ENCODE measurements at regions not wholly inside any gene's neighbourhood (a gene's known extent, or its start where the extent isn't known, plus 50 kb on each side); places are given as distances from the start of the nearest gene placed in this dataset.

GRCh38 chr10:59106441-59106840, 70.0 kb upstream of the PHYHIPL start:
- Mint-ChIP-seq H3K27me3 (no peaks in the 10 kb centered on the region), H3K4me3 (no peak overlapping the region), H3K27ac (no peak overlapping the region), H3K9me3 (ENCODE audit: insufficient read depth) (no peaks in the 10 kb centered on the region), H3K4me1 (no peaks in the 10 kb centered on the region)
- Histone ChIP-seq H3K4me2 (replicated peaks; ENCODE audit: low read depth, low read length, poor library complexity, severe bottlenecking) (no peak overlapping the region), H3K79me2 (ENCODE audit: control insufficient read depth, insufficient read depth, low read length) (no peaks in the 10 kb centered on the region), H3K27ac (ENCODE audit: low read length in 2 of 2) (no peak overlapping the region), H3K9ac (ENCODE audit: low read length) (no peak overlapping the region), H3K4me1 (ENCODE audit: control insufficient read depth in 2 of 2, insufficient read depth in 2 of 2, low read length in 2 of 2) (no peaks in the 10 kb centered on the region), H3K9me3 (ENCODE audit: control extremely low read depth in 1 of 3, control insufficient read depth in 2 of 3, insufficient read depth in 1 of 3, low read length in 2 of 3) (no peaks in the 10 kb centered on the region), H2AFZ (ENCODE audit: insufficient read depth, low read depth, low read length, poor library complexity, severe bottlenecking) (no peak overlapping the region), H3K27me3 (replicated peaks in 1 of 4; ENCODE audit: control extremely low read depth in 1 of 4, control insufficient read depth in 3 of 4, insufficient read depth in 4 of 4, low read length in 3 of 4) (no peaks in the 10 kb centered on the region), H3K36me3 (replicated peaks in 1 of 2; ENCODE audit: control extremely low read depth in 1 of 2, control insufficient read depth in 1 of 2, extremely low read depth in 1 of 2, insufficient read depth in 2 of 2, low read length in 1 of 2) (no peaks in the 10 kb centered on the region), H4K20me1 (ENCODE audit: control insufficient read depth, insufficient read depth, low read length, poor library complexity, severe bottlenecking) (no peaks in the 10 kb centered on the region), H3K4me3 (ENCODE audit: control extremely low read depth in 1 of 5, extremely low read depth in 1 of 5, insufficient read depth in 1 of 5, low read depth in 2 of 5, low read length in 4 of 5) (no peak overlapping the region)
- TF ChIP-seq CTCF (IDR thresholded peaks at IDR 0.05) (no peak), EZH2 (IDR thresholded peaks at IDR 0.05; ENCODE audit: borderline replicate concordance, insufficient read depth, low read depth, low read length, poor library complexity, severe bottlenecking) (no peak)
- DNase-seq (no peak), ATAC-seq (ENCODE audit: low read depth) (no peak)
- CTCF ChIA-PET, result no interaction called here
- no CpG with 5 or more reads among the region's 1 CpG for WGBS (ENCODE audit: insufficient coverage)
- intact Hi-C loops (cut with micrococcal nuclease), result no loop called here
- POLR2A ChIA-PET, result no interaction called here

GRCh38 chr10:59107147-59107546, 69.3 kb upstream of the PHYHIPL start:
- Mint-ChIP-seq H3K9me3 (ENCODE audit: insufficient read depth) (no peaks in the 10 kb centered on the region), H3K4me3 (no peak overlapping the region), H3K27me3 (no peaks in the 10 kb centered on the region), H3K4me1 (no peaks in the 10 kb centered on the region), H3K27ac (no peak overlapping the region)
- DNase-seq (no peak), ATAC-seq (ENCODE audit: low read depth) (no peak)
- H3K4me1 ChIP-seq (ENCODE audit: control insufficient read depth in 2 of 2, insufficient read depth in 2 of 2, low read length in 2 of 2), result no peaks in the 10 kb centered on the region
- H3K4me2 ChIP-seq (replicated peaks; ENCODE audit: low read depth, low read length, poor library complexity, severe bottlenecking), result no peak overlapping the region
- H3K9me3 ChIP-seq (ENCODE audit: control extremely low read depth in 1 of 3, control insufficient read depth in 2 of 3, insufficient read depth in 1 of 3, low read length in 2 of 3), result no peaks in the 10 kb centered on the region
- POLR2A ChIA-PET, result no interaction called here
- intact Hi-C loops (cut with micrococcal nuclease), result no loop called here
- H3K79me2 ChIP-seq (ENCODE audit: control insufficient read depth, insufficient read depth, low read length), result no peaks in the 10 kb centered on the region
- CTCF ChIA-PET, result no interaction called here
- no peaks in the 10 kb centered on the region for H3K27me3 ChIP-seq (replicated peaks in 1 of 4; ENCODE audit: control extremely low read depth in 1 of 4, control insufficient read depth in 3 of 4, insufficient read depth in 4 of 4, low read length in 3 of 4)
- TF ChIP-seq CTCF (IDR thresholded peaks at IDR 0.05) (no peak), EZH2 (IDR thresholded peaks at IDR 0.05; ENCODE audit: borderline replicate concordance, insufficient read depth, low read depth, low read length, poor library complexity, severe bottlenecking) (no peak)
- no peaks in the 10 kb centered on the region for H3K36me3 ChIP-seq (replicated peaks in 1 of 2; ENCODE audit: control extremely low read depth in 1 of 2, control insufficient read depth in 1 of 2, extremely low read depth in 1 of 2, insufficient read depth in 2 of 2, low read length in 1 of 2)
- H3K9ac ChIP-seq (ENCODE audit: low read length), result no peak overlapping the region
- no peak overlapping the region for H3K27ac ChIP-seq (ENCODE audit: low read length in 2 of 2)
- H3K4me3 ChIP-seq (ENCODE audit: control extremely low read depth in 1 of 5, extremely low read depth in 1 of 5, insufficient read depth in 1 of 5, low read depth in 2 of 5, low read length in 4 of 5), result no peak overlapping the region
- WGBS (ENCODE audit: insufficient coverage), result no CpG with 5 or more reads among the region's 1 CpG
- no peak overlapping the region for H2AFZ ChIP-seq (ENCODE audit: insufficient read depth, low read depth, low read length, poor library complexity, severe bottlenecking)
- H4K20me1 ChIP-seq (ENCODE audit: control insufficient read depth, insufficient read depth, low read length, poor library complexity, severe bottlenecking), result no peaks in the 10 kb centered on the region

Measured in B cell (primary cell).